GM23248 (cell line): ENCODE measurements at regions not wholly inside any gene's neighbourhood (a gene's known extent, or its start where the extent isn't known, plus 50 kb on each side); places are given as distances from the start of the nearest gene placed in this dataset.

Source experiments
- EZH2 ChIP-seq: fragments of 200-600 bp; sonication (generic); IDR thresholded peaks from 2 replicates; pipeline ENCODE4 v1.6.1; 2018; ENCODE audit warnings: antibody characterized with exemption, mild to moderate bottlenecking; ENCODE audit not compliant: insufficient read depth, poor library complexity, severe bottlenecking
- EZH2phosphoT487 ChIP-seq: fragments of 200-600 bp; sonication (generic); IDR thresholded peaks from 2 replicates; pipeline ENCODE4 v1.6.1; 2018; ENCODE audit warnings: antibody characterized with exemption, moderate library complexity, mild to moderate bottlenecking, low read depth; ENCODE audit not compliant: insufficient read depth

GRCh38 chr2:145423809-145424208 is 903.9 kb upstream of the ZEB2 start:
- TF ChIP-seq EZH2 (no peak), EZH2phosphoT487 (no peak)
